Activated naive CD4-positive, alpha-beta T cell treated with anti-CD3 and anti-CD28 coated beads, Interleukin-2, amount 10 ng/mL, durations not matched to agents 7 days and 5 days (primary cell): ENCODE measurements at regions not wholly inside any gene's neighbourhood (a gene's known extent, or its start where the extent isn't known, plus 50 kb on each side); places are given as distances from the start of the nearest gene placed in this dataset.

ENCODE experiments used
- CTCF ChIA-PET: fragments of 350-600 bp; sonication (Branson Sonifier 250); formaldehyde crosslinking; loops from one replicate; lab custom pipeline; 2021; ENCODE audit warnings: antibody characterized with exemption; lab: Charles Lee
- DNase-seq: peaks from one replicate; pipeline ENCODE4 v3.0.0-alpha.2; 2020
- H3K27ac Mint-ChIP-seq: one replicate; pipeline ENCODE4 v1.8.0; 2021; ENCODE audit warnings: mild to moderate bottlenecking, moderate library complexity, mixed read lengths
- H3K27me3 Mint-ChIP-seq: one replicate; pipeline ENCODE4 v1.8.0; 2021; ENCODE audit warnings: mild to moderate bottlenecking, mixed read lengths
- H3K36me3 Mint-ChIP-seq: one replicate; pipeline ENCODE4 v1.8.0; 2021; ENCODE audit warnings: mixed read lengths
- H3K4me1 Mint-ChIP-seq: one replicate; pipeline ENCODE4 v1.8.0; 2021; ENCODE audit warnings: mixed read lengths
- H3K4me3 Mint-ChIP-seq: one replicate; pipeline ENCODE4 v1.8.0; 2021; ENCODE audit warnings: mild to moderate bottlenecking, moderate library complexity, mixed read lengths
- H3K9me3 Mint-ChIP-seq: one replicate; pipeline ENCODE4 v1.8.0; 2021; ENCODE audit warnings: mixed read lengths

- Mint-ChIP-seq H3K27me3 (no peaks in the 10 kb centered on the region), H3K4me1 (no peaks in the 10 kb centered on the region), H3K9me3 (peaks cover 15% of the 10 kb centered on the region), H3K27ac (no peak overlapping the region), H3K36me3 (no peaks in the 10 kb centered on the region), H3K4me3 (no peak overlapping the region)
- DNase-seq: no peak
- CTCF ChIA-PET: no interaction called here
Measured at GRCh38 chr15:46170326-46170725, 535.5 kb downstream of the SQOR start.

DNA sequence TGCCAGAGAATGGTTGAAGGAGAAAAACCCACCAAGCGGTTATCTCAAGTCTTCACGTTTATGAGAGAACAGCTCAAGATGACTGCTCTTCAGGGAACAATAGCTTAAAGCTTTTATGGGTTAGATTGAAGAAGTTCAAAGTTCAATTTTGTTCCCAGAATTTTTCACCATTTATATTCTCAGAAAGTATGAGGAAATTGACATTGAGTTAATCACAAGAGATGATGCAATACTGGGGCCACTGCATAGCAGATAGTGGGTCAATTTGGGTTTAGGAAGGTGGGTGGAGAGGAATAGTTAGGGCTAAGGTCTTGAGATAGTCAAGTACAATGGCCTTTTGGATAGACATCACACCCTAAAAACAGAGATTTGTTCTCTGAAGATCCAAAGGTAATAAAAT lies 539.3 kb downstream of the SQOR start:
- no peaks in the 10 kb centered on the region for H3K27me3 Mint-ChIP-seq
- CTCF ChIA-PET: no interaction called here
- no peak overlapping the region for H3K4me3 Mint-ChIP-seq
- H3K27ac Mint-ChIP-seq: no peak overlapping the region
- H3K9me3 Mint-ChIP-seq: peaks cover 20% of the 10 kb centered on the region
- no peaks in the 10 kb centered on the region for H3K36me3 Mint-ChIP-seq
- no peaks in the 10 kb centered on the region for H3K4me1 Mint-ChIP-seq
- DNase-seq: no peak

GRCh38 chr15:46177219-46177618 lies 542.4 kb downstream of the SQOR start:
- Mint-ChIP-seq H3K4me3 (no peak overlapping the region), H3K9me3 (peaks cover 13% of the 10 kb centered on the region), H3K36me3 (no peaks in the 10 kb centered on the region), H3K4me1 (no peaks in the 10 kb centered on the region), H3K27me3 (no peaks in the 10 kb centered on the region), H3K27ac (no peak overlapping the region)
- CTCF ChIA-PET: no interaction called here
- no peak for DNase-seq

GRCh38 chr15:46178138-46178537 lies 543.3 kb downstream of the SQOR start:
- H3K27me3 Mint-ChIP-seq: no peaks in the 10 kb centered on the region
- no peaks in the 10 kb centered on the region for H3K36me3 Mint-ChIP-seq
- peaks cover 16% of the 10 kb centered on the region for H3K9me3 Mint-ChIP-seq
- H3K27ac Mint-ChIP-seq: no peak overlapping the region
- no peak overlapping the region for H3K4me3 Mint-ChIP-seq
- CTCF ChIA-PET: no interaction called here
- H3K4me1 Mint-ChIP-seq: no peaks in the 10 kb centered on the region
- no peak for DNase-seq

- Mint-ChIP-seq H3K27me3 (no peaks in the 10 kb centered on the region), H3K36me3 (no peaks in the 10 kb centered on the region), H3K9me3 (peaks cover 7% of the 10 kb centered on the region), H3K4me1 (no peaks in the 10 kb centered on the region), H3K27ac (no peak overlapping the region), H3K4me3 (no peak overlapping the region)
- DNase-seq: no peak
- CTCF ChIA-PET: no interaction called here
Measured at GRCh38 chr15:46207341-46207740, 572.5 kb downstream of the SQOR start.

- Mint-ChIP-seq H3K27ac (no peak overlapping the region), H3K27me3 (no peaks in the 10 kb centered on the region), H3K36me3 (no peaks in the 10 kb centered on the region), H3K4me1 (no peaks in the 10 kb centered on the region), H3K4me3 (no peak overlapping the region), H3K9me3 (peaks cover 6% of the 10 kb centered on the region)
- CTCF ChIA-PET: no interaction called here
- no peak for DNase-seq
Measured at GRCh38 chr15:46213551-46213950, 578.7 kb downstream of the SQOR start.

GRCh38 chr15:46222826-46223225 lies 588.0 kb downstream of the SQOR start:
- H3K36me3 Mint-ChIP-seq: no peaks in the 10 kb centered on the region
- no peak overlapping the region for H3K27ac Mint-ChIP-seq
- no peaks in the 10 kb centered on the region for H3K9me3 Mint-ChIP-seq
- CTCF ChIA-PET: no interaction called here
- H3K4me3 Mint-ChIP-seq: no peak overlapping the region
- DNase-seq: no peak
- H3K4me1 Mint-ChIP-seq: no peaks in the 10 kb centered on the region
- no peaks in the 10 kb centered on the region for H3K27me3 Mint-ChIP-seq

- no peaks in the 10 kb centered on the region for H3K9me3 Mint-ChIP-seq
- no peaks in the 10 kb centered on the region for H3K36me3 Mint-ChIP-seq
- H3K4me1 Mint-ChIP-seq: no peaks in the 10 kb centered on the region
- H3K27ac Mint-ChIP-seq: no peak overlapping the region
- no peaks in the 10 kb centered on the region for H3K27me3 Mint-ChIP-seq
- no peak overlapping the region for H3K4me3 Mint-ChIP-seq
- CTCF ChIA-PET: no interaction called here
- no peak for DNase-seq
Measured at GRCh38 chr15:46229263-46229662, 594.4 kb downstream of the SQOR start.

DNA sequence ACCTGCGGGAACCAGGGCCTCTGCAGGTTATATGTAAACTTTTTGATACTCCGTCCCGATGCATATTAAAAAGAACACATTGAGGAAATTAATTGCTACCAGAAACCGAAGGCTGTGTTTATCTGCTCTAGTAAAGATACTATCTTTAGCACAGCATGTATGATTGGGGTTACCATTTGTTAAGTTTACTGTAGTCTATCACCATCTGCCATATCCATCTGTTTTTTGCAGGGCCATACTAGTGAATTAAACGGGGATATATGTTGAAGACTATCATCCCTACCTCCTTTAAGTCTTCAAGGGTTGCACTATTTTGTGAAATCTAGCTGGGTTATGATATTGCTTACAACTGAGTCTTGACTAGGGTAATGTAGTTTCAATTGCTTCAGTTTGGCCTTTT lies 597.0 kb downstream of the SQOR start:
- Mint-ChIP-seq H3K27me3 (no peaks in the 10 kb centered on the region), H3K4me1 (no peaks in the 10 kb centered on the region)
- CTCF ChIA-PET: no interaction called here

GRCh38 chr15:46232471-46232870 lies 597.6 kb downstream of the SQOR start:
- Mint-ChIP-seq H3K4me3 (no peak overlapping the region), H3K36me3 (no peaks in the 10 kb centered on the region), H3K27ac (no peak overlapping the region), H3K4me1 (no peaks in the 10 kb centered on the region), H3K27me3 (no peaks in the 10 kb centered on the region), H3K9me3 (no peaks in the 10 kb centered on the region)
- DNase-seq: no peak
- CTCF ChIA-PET: no interaction called here

More for the DNA sequence above, 597.0 kb downstream of the SQOR start:
- Mint-ChIP-seq H3K4me3 (no peak overlapping the region), H3K36me3 (no peaks in the 10 kb centered on the region), H3K9me3 (no peaks in the 10 kb centered on the region), H3K27ac (no peak overlapping the region)
- no peak for DNase-seq

DNA sequence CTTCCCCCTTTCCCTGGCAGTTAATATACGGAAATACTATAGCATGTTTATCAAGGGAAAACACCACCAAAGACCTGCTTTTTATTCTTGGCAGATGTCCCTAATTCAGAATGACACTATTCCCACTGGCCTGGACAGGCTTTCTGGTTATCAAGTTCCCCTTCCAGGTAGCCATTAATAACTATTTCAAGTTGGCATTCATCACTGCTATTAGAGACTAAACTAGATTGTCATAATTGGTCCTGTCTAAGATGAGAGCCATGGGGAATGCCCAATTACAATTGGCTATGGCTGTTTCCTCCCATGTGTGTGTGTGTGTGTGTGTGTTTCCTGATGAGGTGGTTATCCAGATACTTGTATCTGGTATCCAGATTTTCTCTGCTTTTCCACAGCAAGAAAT lies 608.1 kb downstream of the SQOR start:
- Mint-ChIP-seq H3K4me3 (no peak overlapping the region), H3K27me3 (no peaks in the 10 kb centered on the region), H3K27ac (no peak overlapping the region), H3K36me3 (no peaks in the 10 kb centered on the region), H3K9me3 (peaks cover under 1% of the 10 kb centered on the region), H3K4me1 (no peaks in the 10 kb centered on the region)
- no peak for DNase-seq
- CTCF ChIA-PET: no interaction called here

GRCh38 chr15:46251903-46252302 lies 617.1 kb downstream of the SQOR start:
- no peaks in the 10 kb centered on the region for H3K9me3 Mint-ChIP-seq
- CTCF ChIA-PET: no interaction called here

GRCh38 chr15:46258056-46258455 lies 623.2 kb downstream of the SQOR start:
- H3K9me3 Mint-ChIP-seq: peaks cover 5% of the 10 kb centered on the region
- H3K27me3 Mint-ChIP-seq: no peaks in the 10 kb centered on the region
- no peak overlapping the region for H3K4me3 Mint-ChIP-seq
- H3K27ac Mint-ChIP-seq: no peak overlapping the region
- no peak for DNase-seq
- CTCF ChIA-PET: no interaction called here
- no peaks in the 10 kb centered on the region for H3K4me1 Mint-ChIP-seq
- H3K36me3 Mint-ChIP-seq: no peaks in the 10 kb centered on the region

More at GRCh38 chr15:46251903-46252302, 617.1 kb downstream of the SQOR start:
- H3K4me3 Mint-ChIP-seq: no peak overlapping the region
- no peaks in the 10 kb centered on the region for H3K36me3 Mint-ChIP-seq
- H3K27ac Mint-ChIP-seq: no peak overlapping the region
- no peaks in the 10 kb centered on the region for H3K4me1 Mint-ChIP-seq
- no peaks in the 10 kb centered on the region for H3K27me3 Mint-ChIP-seq
- no peak for DNase-seq

DNA sequence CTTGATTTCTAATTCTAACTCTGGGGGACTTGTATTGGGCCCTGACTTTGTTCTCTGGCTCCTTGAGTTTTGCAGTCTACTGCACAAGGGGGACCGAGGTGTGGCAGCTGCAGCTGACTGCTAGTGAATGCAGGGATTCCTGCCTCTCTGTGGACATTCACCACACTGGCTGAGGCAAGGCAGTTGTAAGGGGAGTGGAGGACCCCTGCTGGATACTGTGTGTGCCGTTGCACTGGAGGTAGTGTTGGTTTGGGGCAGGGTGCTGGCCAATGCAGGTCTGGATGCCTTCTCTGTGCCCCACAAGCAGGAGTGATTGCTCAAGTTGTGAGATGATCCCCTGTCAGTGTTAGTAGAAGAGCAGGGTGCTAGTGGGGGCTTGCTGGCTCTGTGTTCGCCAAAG lies 626.1 kb downstream of the SQOR start:
- CTCF ChIA-PET: no interaction called here
- no peaks in the 10 kb centered on the region for H3K4me1 Mint-ChIP-seq
- no peak for DNase-seq
- no peaks in the 10 kb centered on the region for H3K36me3 Mint-ChIP-seq
- H3K9me3 Mint-ChIP-seq: peaks cover 5% of the 10 kb centered on the region
- no peak overlapping the region for H3K27ac Mint-ChIP-seq
- H3K27me3 Mint-ChIP-seq: no peaks in the 10 kb centered on the region
- no peak overlapping the region for H3K4me3 Mint-ChIP-seq

DNA sequence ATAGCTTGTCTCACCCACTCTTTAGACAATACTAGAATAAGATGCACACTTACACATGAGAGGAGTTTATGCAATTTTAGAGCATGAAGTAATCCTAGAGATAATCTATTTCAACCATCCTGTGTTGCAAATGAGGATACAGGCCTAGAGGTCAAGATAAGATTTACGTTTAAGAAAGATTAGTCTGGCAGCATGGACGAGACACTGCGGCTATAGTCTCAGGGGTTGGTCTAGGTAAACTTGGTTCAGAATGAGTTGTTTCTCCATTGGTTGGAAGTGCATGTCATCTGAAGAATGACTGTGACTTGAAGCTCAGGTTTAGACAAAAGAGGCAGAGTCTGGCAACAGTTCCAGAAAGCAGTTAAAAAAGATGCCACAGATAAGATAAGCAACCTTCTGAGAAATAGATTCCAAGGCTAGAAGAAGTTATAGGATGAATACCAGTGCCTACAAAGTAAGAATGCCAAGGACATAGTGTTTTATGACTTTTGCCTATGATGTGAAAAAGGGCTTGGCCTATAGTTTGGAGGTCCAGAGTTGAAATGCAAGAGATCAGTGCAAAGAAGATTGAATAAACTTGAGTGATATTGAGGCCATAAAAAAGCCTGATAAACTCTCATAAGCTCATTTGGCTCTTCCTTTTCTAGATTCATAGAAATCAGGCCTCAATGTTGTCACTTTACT lies 631.0 kb downstream of the SQOR start:
- H3K4me3 Mint-ChIP-seq: no peak overlapping the region
- H3K27me3 Mint-ChIP-seq: no peaks in the 10 kb centered on the region
- no peaks in the 10 kb centered on the region for H3K36me3 Mint-ChIP-seq
- H3K9me3 Mint-ChIP-seq: no peaks in the 10 kb centered on the region
- no peaks in the 10 kb centered on the region for H3K4me1 Mint-ChIP-seq
- CTCF ChIA-PET: no interaction called here
- H3K27ac Mint-ChIP-seq: no peak overlapping the region
- DNase-seq: no peak

- CTCF ChIA-PET: no interaction called here
- DNase-seq: no peak
- no peak overlapping the region for H3K27ac Mint-ChIP-seq
- H3K36me3 Mint-ChIP-seq: no peaks in the 10 kb centered on the region
- no peaks in the 10 kb centered on the region for H3K27me3 Mint-ChIP-seq
- H3K4me1 Mint-ChIP-seq: no peaks in the 10 kb centered on the region
- H3K4me3 Mint-ChIP-seq: no peak overlapping the region
- no peaks in the 10 kb centered on the region for H3K9me3 Mint-ChIP-seq
Measured at GRCh38 chr15:46266661-46267060, 631.8 kb downstream of the SQOR start.
